ENCODE measurements at regions not wholly inside any gene's neighbourhood (a gene's known extent, or its start where the extent isn't known, plus 50 kb on each side); places are given as distances from the start of the nearest gene placed in this dataset.
"Not testable (repeated sequence)": the region's sequence is repeated elsewhere in the genome, so short reads cannot be mapped to it uniquely, and the experiment has no call there.

- not testable (repeated sequence) for DNase-seq (ENCODE audit: low read depth in 2 of 2, low spot score in 1 of 2)
Observed at GRCh38 chr12:89191597-89191996, 160.7 kb downstream of the DUSP6 start.

- DNase-seq (ENCODE audit: low read depth in 2 of 2, low spot score in 1 of 2), result no peak
Observed at GRCh38 chr12:89189448-89189847, 162.9 kb downstream of the DUSP6 start.

- no peak for DNase-seq (ENCODE audit: low read depth in 2 of 2, low spot score in 1 of 2)
Observed at GRCh38 chr12:89187507-89187906, 164.8 kb downstream of the DUSP6 start.

- DNase-seq (ENCODE audit: low read depth in 2 of 2, low spot score in 1 of 2), result no peak
Observed at GRCh38 chr12:89185889-89186288, 166.4 kb downstream of the DUSP6 start.

GRCh38 chr12:89185181-89185580 is 167.1 kb downstream of the DUSP6 start:
- no peak for DNase-seq (ENCODE audit: low read depth in 2 of 2, low spot score in 1 of 2)

GRCh38 chr12:89183985-89184435 is 168.3 kb downstream of the DUSP6 start:
- DNase-seq (ENCODE audit: low read depth in 2 of 2, low spot score in 1 of 2), result no peak

GRCh38 chr12:89181271-89181920 is 170.9 kb downstream of the DUSP6 start:
- no peak for DNase-seq (ENCODE audit: low read depth in 2 of 2, low spot score in 1 of 2)

- no peak for DNase-seq (ENCODE audit: low read depth in 2 of 2, low spot score in 1 of 2)
Observed at GRCh38 chr12:89180496-89180895, 171.8 kb downstream of the DUSP6 start.

GRCh38 chr12:89179983-89180382 is 172.3 kb downstream of the DUSP6 start:
- DNase-seq (ENCODE audit: low read depth in 2 of 2, low spot score in 1 of 2), result no peak

- no peak for DNase-seq (ENCODE audit: low read depth in 2 of 2, low spot score in 1 of 2)
Observed at GRCh38 chr12:89179245-89179644, 173.1 kb downstream of the DUSP6 start.

GRCh38 chr12:89177802-89178395 is 174.4 kb downstream of the DUSP6 start:
- DNase-seq (ENCODE audit: low read depth in 2 of 2, low spot score in 1 of 2), result no peak

- no peak for DNase-seq (ENCODE audit: low read depth in 2 of 2, low spot score in 1 of 2)
Observed at GRCh38 chr12:89176676-89177075, 175.6 kb downstream of the DUSP6 start.

GRCh38 chr12:89173678-89174077 is 178.6 kb downstream of the DUSP6 start:
- DNase-seq (ENCODE audit: low read depth in 2 of 2, low spot score in 1 of 2), result no peak

GRCh38 chr12:89173096-89173495 is 179.2 kb downstream of the DUSP6 start:
- DNase-seq (ENCODE audit: low read depth in 2 of 2, low spot score in 1 of 2), result no peak

- no peak for DNase-seq (ENCODE audit: low read depth in 2 of 2, low spot score in 1 of 2)
Observed at GRCh38 chr12:89172224-89172623, 180.1 kb downstream of the DUSP6 start.

GRCh38 chr12:89169321-89169720 is 183.0 kb downstream of the DUSP6 start:
- no peak for DNase-seq (ENCODE audit: low read depth in 2 of 2, low spot score in 1 of 2)

- no peak for DNase-seq (ENCODE audit: low read depth in 2 of 2, low spot score in 1 of 2)
Observed at GRCh38 chr12:89167986-89168385, 184.3 kb downstream of the DUSP6 start.

- no peak for DNase-seq (ENCODE audit: low read depth in 2 of 2, low spot score in 1 of 2)
Observed at GRCh38 chr12:89166525-89166934, 185.8 kb downstream of the DUSP6 start.

- no peak for DNase-seq (ENCODE audit: low read depth in 2 of 2, low spot score in 1 of 2)
Observed at GRCh38 chr12:89166121-89166520, 186.2 kb downstream of the DUSP6 start.

GRCh38 chr12:89165703-89166102 is 186.6 kb downstream of the DUSP6 start:
- no peak for DNase-seq (ENCODE audit: low read depth in 2 of 2, low spot score in 1 of 2)

GRCh38 chr12:89163918-89164317 is 188.4 kb downstream of the DUSP6 start:
- DNase-seq (ENCODE audit: low read depth in 2 of 2, low spot score in 1 of 2), result no peak

- no peak for DNase-seq (ENCODE audit: low read depth in 2 of 2, low spot score in 1 of 2)
Observed at GRCh38 chr12:89162589-89163261, 189.6 kb downstream of the DUSP6 start.
